NCI-H748 (cell line): ENCODE measurements at regions not wholly inside any gene's neighbourhood (a gene's known extent, or its start where the extent isn't known, plus 50 kb on each side); places are given as distances from the start of the nearest gene placed in this dataset.

Experiments used
- DNase-seq: peaks from one replicate; lab custom pipeline; 2025; ENCODE audit not compliant: unreplicated experiment; lab: John Stamatoyannopoulos, UW

DNA sequence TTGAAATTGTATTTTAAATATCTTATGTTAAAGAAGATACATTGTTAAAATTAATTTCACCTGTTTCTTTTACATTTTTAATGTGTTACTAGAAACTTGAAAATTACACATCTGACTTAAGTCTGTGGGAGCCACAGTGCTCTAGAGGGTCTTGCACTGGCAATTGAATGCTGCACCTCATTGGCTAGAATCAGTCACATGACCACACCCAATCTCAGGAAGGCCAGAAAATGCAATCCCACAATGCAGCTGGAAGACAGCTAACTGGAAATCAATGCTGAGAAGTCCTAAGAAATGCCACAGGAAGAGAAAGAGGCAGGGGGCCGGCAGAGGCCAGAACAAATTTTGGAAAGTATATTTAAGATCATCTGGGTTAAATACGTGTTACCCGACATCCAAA lies 189.2 kb upstream of the POU3F3 start:
- DNase-seq: no peak

GRCh38 chr2:104668631-104669030 lies 185.3 kb upstream of the POU3F3 start:
- DNase-seq: no peak

GRCh38 chr2:104673225-104673624 lies 180.7 kb upstream of the POU3F3 start:
- no peak for DNase-seq

- no peak for DNase-seq
Measured at GRCh38 chr2:104678181-104678580, 175.7 kb upstream of the POU3F3 start.

DNA sequence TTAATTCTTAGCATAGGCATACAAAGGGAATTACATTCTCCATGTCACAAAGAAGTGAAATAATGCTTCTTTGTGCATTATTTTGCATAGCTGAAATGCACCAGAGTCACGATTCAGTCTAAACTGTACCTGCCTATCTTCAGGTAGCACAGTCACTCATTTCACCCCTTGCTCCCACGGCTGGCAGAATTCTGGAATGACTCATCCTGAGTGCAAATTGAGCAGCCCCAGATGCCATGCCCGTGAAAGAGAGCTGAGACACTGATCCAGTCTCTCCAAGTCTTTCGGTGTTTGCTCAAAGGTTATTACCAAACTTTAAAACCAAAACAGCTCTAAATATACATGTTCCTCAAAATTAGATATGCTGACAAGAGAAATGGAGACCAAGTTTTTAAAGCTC lies 168.3 kb upstream of the POU3F3 start:
- DNase-seq: no peak

GRCh38 chr2:104687147-104687546 lies 166.8 kb upstream of the POU3F3 start:
- DNase-seq: no peak

DNA sequence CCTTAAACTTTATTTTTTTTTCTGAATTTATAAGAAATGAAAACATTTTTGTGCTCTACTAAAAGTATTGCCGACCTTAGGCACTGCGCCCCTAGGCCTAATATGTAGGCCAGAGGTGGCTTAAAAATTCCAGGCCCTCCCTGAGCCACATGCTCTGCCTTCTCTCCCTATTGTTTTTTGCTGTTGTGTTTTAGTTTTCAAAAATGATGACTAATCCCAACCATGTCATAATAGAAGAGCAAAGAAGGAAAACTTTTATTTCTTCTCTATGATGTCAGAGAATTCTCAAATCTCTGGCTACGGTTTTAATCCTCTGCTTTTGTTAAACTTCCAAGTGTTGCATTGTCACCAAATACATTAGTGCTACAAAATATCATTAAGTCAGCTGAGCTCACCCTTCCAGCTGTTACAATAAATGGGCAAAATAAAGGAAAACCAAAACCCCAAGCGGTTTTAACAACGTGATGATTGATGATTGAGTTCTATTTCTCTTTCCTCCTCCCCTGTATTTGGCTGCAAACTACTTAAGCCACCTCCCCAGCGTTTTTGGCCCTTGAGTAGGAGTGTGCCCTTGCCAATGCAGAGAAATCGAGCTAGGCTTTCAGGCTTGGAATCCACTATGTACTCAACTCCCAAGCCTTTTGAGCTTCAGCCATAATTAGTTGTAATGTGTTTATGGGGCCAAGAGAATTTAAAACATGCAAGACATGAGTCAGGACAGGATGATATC lies 163.5 kb upstream of the POU3F3 start:
- peak; percentile 71 for DNase-seq

- DNase-seq: no peak
Measured at GRCh38 chr2:104698276-104698675, 155.6 kb upstream of the POU3F3 start.

GRCh38 chr2:104701411-104701911 lies 152.5 kb upstream of the POU3F3 start:
- DNase-seq: peak; percentile 47

DNA sequence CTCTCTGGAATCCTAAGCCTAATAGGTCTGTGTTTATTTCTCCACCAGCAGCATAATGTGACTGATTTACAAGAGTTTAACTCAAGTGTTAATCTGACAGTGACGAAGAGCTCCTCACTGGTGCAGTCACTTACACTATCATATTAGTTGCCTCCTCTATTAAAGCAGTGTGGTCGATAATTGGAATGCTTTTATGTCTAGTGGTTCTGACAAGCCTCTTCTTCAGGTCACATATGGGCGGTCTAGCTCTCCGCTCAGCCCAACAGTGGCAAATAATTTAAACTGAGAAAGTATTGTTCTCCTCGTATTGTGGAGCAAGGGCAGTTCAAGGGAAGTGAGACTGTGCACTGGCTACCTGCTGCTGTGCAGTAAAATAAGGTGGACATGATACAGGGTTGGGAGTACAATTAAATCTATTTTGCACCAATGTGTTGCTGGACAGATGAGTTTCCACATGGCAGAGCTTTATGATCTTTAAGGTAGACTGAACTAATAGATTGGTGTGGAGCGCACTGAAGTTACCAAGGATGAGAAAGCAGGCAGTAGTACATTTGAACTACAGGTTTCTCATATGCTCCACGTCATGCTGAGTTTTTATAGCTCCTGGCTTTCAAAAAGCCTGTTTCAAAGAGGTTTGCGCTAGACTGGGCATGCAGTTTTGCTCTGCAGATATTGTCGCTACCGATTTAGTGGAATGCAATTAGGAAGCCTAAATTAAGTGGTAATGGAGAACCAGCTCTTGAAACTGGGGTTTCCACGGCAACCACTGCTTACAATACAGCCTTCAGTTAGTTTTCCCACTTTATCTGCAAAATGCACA lies 151.7 kb upstream of the POU3F3 start:
- peak; percentile 95 for DNase-seq

DNA sequence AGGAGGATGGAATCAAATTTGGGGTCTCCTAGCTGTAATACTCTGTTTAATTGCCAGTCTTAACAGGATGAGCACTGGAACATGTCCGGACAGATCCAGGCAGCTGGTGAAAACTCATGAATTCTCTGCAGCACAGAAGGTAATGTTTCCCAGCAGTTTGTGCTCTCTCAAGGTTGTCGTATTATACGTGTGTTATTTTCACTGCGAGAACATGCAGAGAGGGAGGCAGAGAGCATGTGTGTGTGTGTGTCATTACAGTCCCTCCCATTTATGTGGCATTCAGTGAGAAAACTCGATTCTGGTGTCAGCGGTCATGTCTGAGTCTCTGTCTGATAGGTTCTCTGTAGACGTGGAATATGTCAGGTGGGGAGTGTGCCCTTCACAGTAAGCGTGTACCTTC lies 150.2 kb upstream of the POU3F3 start:
- peak; percentile 82 for DNase-seq

DNA sequence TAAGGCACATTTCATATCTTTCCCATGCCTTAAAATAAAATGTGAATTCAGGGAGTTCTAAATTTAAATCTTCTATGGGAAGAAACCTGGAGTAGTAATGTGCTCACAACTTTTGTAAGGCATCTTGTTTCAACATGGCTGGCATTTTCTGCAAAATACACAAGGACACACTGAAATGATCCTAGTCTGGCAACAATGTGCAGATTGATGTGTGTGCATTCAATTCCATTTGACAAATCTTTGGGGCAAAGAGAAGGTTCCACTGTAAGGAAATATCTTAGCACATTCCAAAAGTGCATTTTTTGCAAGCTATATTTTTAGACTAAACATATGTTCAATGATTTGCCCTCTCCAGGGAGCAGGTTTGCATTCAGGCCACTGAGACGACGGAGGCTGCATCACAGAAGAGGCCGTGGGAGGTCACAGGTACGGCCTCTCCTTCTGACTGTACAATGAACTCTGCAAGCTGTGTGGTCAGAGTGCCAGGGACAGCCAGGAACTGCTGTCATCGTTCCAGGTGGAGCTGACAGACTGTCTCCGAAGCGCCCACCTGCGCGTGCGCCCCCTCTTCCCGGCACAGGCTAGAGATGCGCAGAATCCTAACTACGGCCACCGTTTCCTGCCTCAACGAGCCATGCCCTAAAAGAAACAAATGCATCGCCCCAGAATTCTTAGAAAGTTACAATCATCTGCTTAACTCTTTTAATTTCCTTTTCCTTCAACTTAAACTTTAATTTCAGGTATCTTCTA lies 149.2 kb upstream of the POU3F3 start:
- no peak for DNase-seq

DNA sequence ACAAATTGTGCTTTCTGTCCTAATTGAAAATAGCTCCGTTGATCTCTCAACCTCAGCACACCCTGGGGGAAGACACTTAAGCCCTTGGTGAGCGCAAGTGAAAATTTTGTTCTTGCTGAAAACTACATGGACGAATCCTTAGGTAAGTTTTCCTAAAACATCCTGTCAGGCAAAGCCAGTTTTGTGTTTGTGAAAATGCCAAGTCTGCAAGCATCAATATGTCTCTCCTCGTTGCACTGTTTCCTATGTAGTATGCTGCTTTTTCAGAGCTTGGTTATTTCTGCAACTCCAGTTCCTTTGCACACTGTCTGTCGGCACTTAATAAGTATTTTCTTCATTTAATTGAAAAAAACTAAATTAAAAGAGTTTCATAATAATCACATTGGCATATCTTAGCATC lies 146.9 kb upstream of the POU3F3 start:
- no peak for DNase-seq

DNA sequence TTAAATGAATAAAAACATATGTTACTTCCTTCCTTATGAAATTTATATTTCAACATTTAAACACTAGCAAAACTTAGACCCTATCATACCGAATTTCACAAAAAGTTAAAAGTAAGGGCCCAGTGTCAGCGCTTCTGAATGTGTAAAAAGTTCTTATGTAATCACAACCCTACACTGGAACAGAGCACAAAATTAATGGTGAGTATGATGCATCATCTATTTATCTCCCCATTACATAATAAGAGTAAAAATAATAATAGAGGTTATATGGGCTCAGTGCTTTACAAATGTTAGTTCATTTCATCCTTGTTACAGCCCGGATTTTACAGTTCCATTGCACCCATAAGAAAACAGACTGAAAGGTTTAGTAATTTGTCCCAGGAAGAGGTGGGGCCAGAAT lies 144.9 kb upstream of the POU3F3 start:
- DNase-seq: no peak

GRCh38 chr2:104716061-104716460 lies 137.9 kb upstream of the POU3F3 start:
- DNase-seq: no peak

DNA sequence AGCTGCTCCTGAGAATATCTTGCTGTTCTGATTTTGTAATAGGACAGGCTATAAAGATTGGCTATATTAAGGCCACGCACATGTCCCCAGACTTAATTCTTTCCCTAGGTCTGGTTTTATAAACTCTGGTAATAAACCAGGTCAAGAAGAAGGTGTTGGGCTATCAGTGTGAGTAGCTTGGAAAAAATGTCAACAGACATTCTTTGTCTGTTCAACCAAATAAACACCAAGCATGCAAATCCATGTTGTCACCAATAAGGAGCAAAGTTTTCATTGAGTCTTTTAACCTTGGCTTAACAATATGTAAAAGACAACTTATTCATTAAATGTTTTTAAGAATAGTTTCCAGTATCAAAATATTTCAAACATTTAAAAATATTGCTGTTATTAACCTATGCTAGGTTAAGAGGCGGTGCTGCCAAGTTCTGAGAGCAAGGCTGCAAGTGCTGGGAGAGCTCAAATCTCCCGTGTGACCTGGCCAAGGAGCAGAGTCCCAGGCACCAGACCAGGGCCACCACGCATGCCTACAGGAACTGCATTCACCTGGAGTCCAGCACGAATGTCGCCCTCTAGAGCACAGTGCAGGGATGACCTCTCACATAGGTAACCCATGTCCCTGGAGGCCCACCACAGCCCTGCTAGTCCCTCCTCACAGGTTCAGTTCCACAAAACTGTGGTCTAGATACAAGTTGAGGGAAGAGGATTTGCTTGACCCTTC lies 120.5 kb upstream of the POU3F3 start:
- peak; percentile 54 for DNase-seq

- no peak for DNase-seq
Measured at GRCh38 chr2:104734937-104735586, 118.9 kb upstream of the POU3F3 start.

GRCh38 chr2:104736026-104736425 lies 117.9 kb upstream of the POU3F3 start:
- no peak for DNase-seq

DNA sequence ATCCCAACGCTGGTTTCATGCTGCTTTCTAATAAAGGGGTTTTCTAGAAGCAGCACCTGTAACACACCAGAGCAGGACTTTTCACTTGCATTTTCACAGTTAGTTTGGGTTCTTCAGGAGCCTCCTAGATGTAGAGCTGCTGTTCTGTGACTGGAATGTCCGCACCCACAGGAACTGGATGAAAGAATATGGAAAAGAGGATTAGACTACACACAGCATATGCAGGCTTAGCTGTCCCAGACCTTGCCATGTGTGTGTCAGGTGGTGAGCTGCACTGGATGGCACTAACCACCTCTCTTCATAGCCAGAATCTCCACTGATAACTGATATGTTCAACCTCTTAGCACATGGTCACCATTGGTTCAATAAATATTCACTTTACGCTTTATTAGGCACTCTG lies 112.1 kb upstream of the POU3F3 start:
- no peak for DNase-seq

DNA sequence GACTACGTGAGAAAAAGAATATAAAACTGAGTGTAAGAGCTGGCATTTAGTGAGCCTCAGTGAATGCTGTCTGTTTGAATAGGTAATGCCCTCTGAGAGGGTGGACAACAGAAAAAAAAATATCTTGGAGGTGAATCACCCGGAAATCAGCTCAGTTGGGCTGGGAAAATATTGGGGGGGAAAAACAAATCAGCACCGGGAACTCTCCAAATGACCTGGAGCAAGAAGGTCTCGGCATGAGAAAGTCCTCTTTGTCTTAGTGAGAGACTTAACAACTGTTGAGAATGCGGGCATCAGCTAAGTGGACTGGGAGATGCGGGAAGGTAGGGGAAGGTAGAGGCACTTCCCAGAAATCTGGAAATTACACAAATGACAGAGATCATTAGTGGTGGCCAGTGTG lies 109.4 kb upstream of the POU3F3 start:
- DNase-seq: no peak
